Activated CD4-positive, alpha-beta T cell treated with anti-CD3 and anti-CD28 coated beads for 36 hours (primary cell): ENCODE measurements at regions not wholly inside any gene's neighbourhood (a gene's known extent, or its start where the extent isn't known, plus 50 kb on each side); places are given as distances from the start of the nearest gene placed in this dataset.

Experiments used
- ATAC-seq: fragments of 200-7000 bp; cut with Tn5 transposase; one replicate; pipeline ENCODE4 v1.10.0; 2021; ENCODE audit warnings: mild to moderate bottlenecking, moderate library complexity
- CTCF ChIA-PET: fragments of 350-600 bp; sonication (Branson Sonifier 250); formaldehyde crosslinking; loops from one replicate; lab custom pipeline; 2021; ENCODE audit warnings: antibody characterized with exemption; lab: Charles Lee
- POLR2A ChIA-PET: fragments of 350-600 bp; sonication (Branson Sonifier 250); formaldehyde crosslinking; loops from one replicate; lab custom pipeline; 2021; ENCODE audit warnings: antibody characterized with exemption, inconsistent platforms; lab: Charles Lee
- DNase-seq: peaks from one replicate; pipeline ENCODE4 v3.0.0-alpha.2; 2020
- H3K27ac Mint-ChIP-seq: one replicate; pipeline ENCODE4 v1.8.0; 2021; ENCODE audit warnings: mixed read lengths
- H3K27me3 Mint-ChIP-seq: one replicate; pipeline ENCODE4 v1.8.0; 2021; ENCODE audit warnings: mixed read lengths
- H3K36me3 Mint-ChIP-seq: one replicate; pipeline ENCODE4 v1.8.0; 2021; ENCODE audit warnings: low read depth, mixed read lengths
- H3K4me1 Mint-ChIP-seq: one replicate; pipeline ENCODE4 v1.8.0; 2021; ENCODE audit warnings: mixed read lengths
- H3K4me3 Mint-ChIP-seq: one replicate; pipeline ENCODE4 v1.8.0; 2021; ENCODE audit warnings: mild to moderate bottlenecking, moderate library complexity, mixed read lengths
- H3K9me3 Mint-ChIP-seq: one replicate; pipeline ENCODE4 v1.8.0; 2021; ENCODE audit warnings: low read depth, mixed read lengths
- intact Hi-C, 2 experiments: fragments of 100-400 bp; cut with DNase I in 1 of 2; cut with micrococcal nuclease in 1 of 2; formaldehyde crosslinking; loops; one replicate each; pipeline versions ENCODE4 v1.14.2 to v1.15.1; 2022 to 2024; cut with DNase I, micrococcal nuclease

- Mint-ChIP-seq H3K27me3 (no peaks in the 10 kb centered on the region), H3K4me1 (no peaks in the 10 kb centered on the region), H3K27ac (no peak overlapping the region), H3K9me3 (peaks cover 2% of the 10 kb centered on the region), H3K4me3 (no peak overlapping the region), H3K36me3 (no peaks in the 10 kb centered on the region)
- CTCF ChIA-PET: no interaction called here
- POLR2A ChIA-PET: no interaction called here
- no peak for DNase-seq
- ATAC-seq: no peak
- intact Hi-C loops: no loop called here
These were observed 569.7 kb downstream of the EPHA7 start for GRCh38 chr6:92849636-92850035.

- ATAC-seq (no peak), DNase-seq (no peak)
- Mint-ChIP-seq H3K36me3 (no peaks in the 10 kb centered on the region), H3K9me3 (peaks cover 2% of the 10 kb centered on the region), H3K4me1 (no peaks in the 10 kb centered on the region), H3K27me3 (no peaks in the 10 kb centered on the region), H3K27ac (no peak overlapping the region), H3K4me3 (no peak overlapping the region)
- ChIA-PET POLR2A (no interaction called here), CTCF (no interaction called here)
- intact Hi-C loops: no loop called here
These were observed 570.5 kb downstream of the EPHA7 start for GRCh38 chr6:92848901-92849300.

GRCh38 chr6:92848459-92848858 is 570.9 kb downstream of the EPHA7 start:
- no peaks in the 10 kb centered on the region for H3K27me3 Mint-ChIP-seq
- ChIA-PET CTCF (interaction anchor here (0.7 kb wide), 1 partner anchor 12 kb away, joined by 3 read pairs; no protein-coding TSS in a partner anchor), POLR2A (no interaction called here)
- peaks cover 2% of the 10 kb centered on the region for H3K9me3 Mint-ChIP-seq
- no peak for DNase-seq
- no peaks in the 10 kb centered on the region for H3K4me1 Mint-ChIP-seq
- no peak overlapping the region for H3K27ac Mint-ChIP-seq
- intact Hi-C loops: no loop called here
- no peaks in the 10 kb centered on the region for H3K36me3 Mint-ChIP-seq
- no peak overlapping the region for H3K4me3 Mint-ChIP-seq
- no peak for ATAC-seq

GRCh38 chr6:92847988-92848387 is 571.4 kb downstream of the EPHA7 start:
- CTCF ChIA-PET: interaction anchor here (0.7 kb wide), 1 partner anchor 12 kb away, joined by 3 read pairs; no protein-coding TSS in a partner anchor

GRCh38 chr6:92840246-92840930 is 579.0 kb downstream of the EPHA7 start:
- DNase-seq: no peak
- CTCF ChIA-PET: no interaction called here
- no peak for ATAC-seq
- Mint-ChIP-seq H3K36me3 (no peaks in the 10 kb centered on the region), H3K9me3 (peaks cover 4% of the 10 kb centered on the region), H3K4me3 (no peak overlapping the region), H3K27ac (no peak overlapping the region), H3K4me1 (no peaks in the 10 kb centered on the region), H3K27me3 (no peaks in the 10 kb centered on the region)
- intact Hi-C loops: no loop called here
- POLR2A ChIA-PET: no interaction called here

More at GRCh38 chr6:92847988-92848387, 571.4 kb downstream of the EPHA7 start:
- DNase-seq (no peak), ATAC-seq (no peak)
- POLR2A ChIA-PET: no interaction called here
- Mint-ChIP-seq H3K9me3 (peaks cover 3% of the 10 kb centered on the region), H3K36me3 (no peaks in the 10 kb centered on the region), H3K4me3 (no peak overlapping the region), H3K4me1 (no peaks in the 10 kb centered on the region), H3K27me3 (no peaks in the 10 kb centered on the region), H3K27ac (no peak overlapping the region)
- intact Hi-C loops: no loop called here

- ATAC-seq (no peak), DNase-seq (no peak)
- POLR2A ChIA-PET: no interaction called here
- no peaks in the 10 kb centered on the region for H3K27me3 Mint-ChIP-seq
- no peaks in the 10 kb centered on the region for H3K36me3 Mint-ChIP-seq
- no peaks in the 10 kb centered on the region for H3K9me3 Mint-ChIP-seq
- intact Hi-C loops: no loop called here
- no peaks in the 10 kb centered on the region for H3K4me1 Mint-ChIP-seq
- no peak overlapping the region for H3K4me3 Mint-ChIP-seq
- H3K27ac Mint-ChIP-seq: no peak overlapping the region
- CTCF ChIA-PET: no interaction called here
These were observed 590.6 kb downstream of the EPHA7 start for GRCh38 chr6:92828788-92829187.

GRCh38 chr6:92827104-92827503 is 592.3 kb downstream of the EPHA7 start:
- ATAC-seq: no peak
- CTCF ChIA-PET: no interaction called here
- no peak overlapping the region for H3K27ac Mint-ChIP-seq
- no peaks in the 10 kb centered on the region for H3K9me3 Mint-ChIP-seq
- no peak overlapping the region for H3K4me3 Mint-ChIP-seq
- DNase-seq: no peak
- H3K36me3 Mint-ChIP-seq: no peaks in the 10 kb centered on the region
- intact Hi-C loops: no loop called here
- H3K27me3 Mint-ChIP-seq: no peaks in the 10 kb centered on the region
- POLR2A ChIA-PET: no interaction called here
- H3K4me1 Mint-ChIP-seq: no peaks in the 10 kb centered on the region

GRCh38 chr6:92826633-92827032 is 592.7 kb downstream of the EPHA7 start:
- H3K36me3 Mint-ChIP-seq: no peaks in the 10 kb centered on the region
- H3K4me1 Mint-ChIP-seq: no peaks in the 10 kb centered on the region
- DNase-seq (no peak), ATAC-seq (no peak)
- CTCF ChIA-PET: no interaction called here
- no peak overlapping the region for H3K27ac Mint-ChIP-seq
- no peaks in the 10 kb centered on the region for H3K27me3 Mint-ChIP-seq
- intact Hi-C loops: no loop called here
- POLR2A ChIA-PET: no interaction called here
- no peak overlapping the region for H3K4me3 Mint-ChIP-seq
- H3K9me3 Mint-ChIP-seq: no peaks in the 10 kb centered on the region

GRCh38 chr6:92822222-92822621 is 597.1 kb downstream of the EPHA7 start:
- intact Hi-C loops: no loop called here
- ATAC-seq (no peak), DNase-seq (no peak)
- no peaks in the 10 kb centered on the region for H3K4me1 Mint-ChIP-seq
- no peaks in the 10 kb centered on the region for H3K27me3 Mint-ChIP-seq
- peaks cover 2% of the 10 kb centered on the region for H3K9me3 Mint-ChIP-seq
- H3K36me3 Mint-ChIP-seq: no peaks in the 10 kb centered on the region
- H3K4me3 Mint-ChIP-seq: no peak overlapping the region
- H3K27ac Mint-ChIP-seq: no peak overlapping the region
- POLR2A ChIA-PET: no interaction called here
- CTCF ChIA-PET: no interaction called here

- POLR2A ChIA-PET: no interaction called here
- Mint-ChIP-seq H3K9me3 (peaks cover 2% of the 10 kb centered on the region), H3K4me3 (no peak overlapping the region), H3K36me3 (no peaks in the 10 kb centered on the region), H3K27me3 (no peaks in the 10 kb centered on the region), H3K4me1 (no peaks in the 10 kb centered on the region), H3K27ac (no peak overlapping the region)
- CTCF ChIA-PET: no interaction called here
- ATAC-seq: no peak
- DNase-seq: no peak
- intact Hi-C loops: no loop called here
These were observed 598.8 kb downstream of the EPHA7 start for GRCh38 chr6:92820601-92821000.

- CTCF ChIA-PET: interaction anchor here (0.7 to 1.2 kb wide), 2 partner anchors 9 to 526 kb away, joined by 3 to 4 read pairs; no protein-coding TSS in a partner anchor
- no peak overlapping the region for H3K27ac Mint-ChIP-seq
- no peak for ATAC-seq
These were observed 608.4 kb downstream of the EPHA7 start for GRCh38 chr6:92810913-92811312.

GRCh38 chr6:92806254-92806653 is 613.1 kb downstream of the EPHA7 start:
- Mint-ChIP-seq H3K27me3 (no peaks in the 10 kb centered on the region), H3K36me3 (no peaks in the 10 kb centered on the region), H3K27ac (no peak overlapping the region), H3K4me1 (no peaks in the 10 kb centered on the region), H3K4me3 (no peak overlapping the region), H3K9me3 (no peaks in the 10 kb centered on the region)
- ATAC-seq (no peak), DNase-seq (no peak)
- intact Hi-C loops: no loop called here
- ChIA-PET POLR2A (no interaction called here), CTCF (no interaction called here)

More at GRCh38 chr6:92810913-92811312, 608.4 kb downstream of the EPHA7 start:
- POLR2A ChIA-PET: no interaction called here
- H3K27me3 Mint-ChIP-seq: no peaks in the 10 kb centered on the region
- H3K36me3 Mint-ChIP-seq: no peaks in the 10 kb centered on the region
- no peak overlapping the region for H3K4me3 Mint-ChIP-seq
- DNase-seq: peak; percentile 34
- no peaks in the 10 kb centered on the region for H3K9me3 Mint-ChIP-seq
- no peaks in the 10 kb centered on the region for H3K4me1 Mint-ChIP-seq
- intact Hi-C loops: no loop called here
